ENCODE measurements at regions not wholly inside any gene's neighbourhood (a gene's known extent, or its start where the extent isn't known, plus 50 kb on each side); places are given as distances from the start of the nearest gene placed in this dataset.

GRCh38 chr21:19246018-19246417, 842.4 kb upstream of the TMPRSS15 start:
- TF ChIP-seq POLR2A (IDR thresholded peaks at IDR 0.05; ENCODE audit: low read length), result no peak
- no peak for TF ChIP-seq GATA1 (IDR thresholded peaks at IDR 0.05; ENCODE audit: low read depth, low read length)
